HG03432 (cell line): ENCODE measurements at regions not wholly inside any gene's neighbourhood (a gene's known extent, or its start where the extent isn't known, plus 50 kb on each side); places are given as distances from the start of the nearest gene placed in this dataset.
"Not testable (repeated sequence)": the region's sequence is repeated elsewhere in the genome, so short reads cannot be mapped to it uniquely, and the experiment has no call there.

Source experiments
- ATAC-seq: cut with Tn5 transposase; IDR thresholded peaks from one replicate; pipeline ENCODE4 v1.9.1; 2021; ENCODE audit warnings: mild to moderate bottlenecking, moderate library complexity; ENCODE audit not compliant: unreplicated experiment

GRCh38 chr10:111558211-111558610 lies 481.4 kb downstream of the ADRA2A start:
- no peak for ATAC-seq

DNA sequence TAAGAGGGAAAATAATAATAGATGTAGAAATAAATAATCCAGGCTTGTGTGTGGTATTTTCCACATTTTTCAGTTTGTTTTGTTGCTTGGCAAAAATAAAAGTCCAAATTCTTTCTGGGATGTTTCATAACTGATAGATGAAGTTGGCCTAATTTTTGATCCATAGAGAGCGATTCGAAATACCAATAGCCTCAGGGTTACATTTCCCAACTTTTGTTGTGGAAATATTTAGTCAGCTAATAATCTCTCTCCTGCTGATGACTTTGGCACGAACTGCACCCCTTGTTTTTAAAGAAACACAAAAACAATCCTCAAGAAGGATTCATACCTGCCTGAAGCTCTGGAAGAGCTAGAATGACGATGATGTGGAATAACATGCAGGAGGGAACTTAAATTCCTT lies 483.2 kb downstream of the ADRA2A start:
- ATAC-seq: no peak

- ATAC-seq: no peak
Observed at GRCh38 chr10:111561124-111561523, 484.3 kb downstream of the ADRA2A start.

- ATAC-seq: no peak
Observed at GRCh38 chr10:111565542-111565941, 488.7 kb downstream of the ADRA2A start.

DNA sequence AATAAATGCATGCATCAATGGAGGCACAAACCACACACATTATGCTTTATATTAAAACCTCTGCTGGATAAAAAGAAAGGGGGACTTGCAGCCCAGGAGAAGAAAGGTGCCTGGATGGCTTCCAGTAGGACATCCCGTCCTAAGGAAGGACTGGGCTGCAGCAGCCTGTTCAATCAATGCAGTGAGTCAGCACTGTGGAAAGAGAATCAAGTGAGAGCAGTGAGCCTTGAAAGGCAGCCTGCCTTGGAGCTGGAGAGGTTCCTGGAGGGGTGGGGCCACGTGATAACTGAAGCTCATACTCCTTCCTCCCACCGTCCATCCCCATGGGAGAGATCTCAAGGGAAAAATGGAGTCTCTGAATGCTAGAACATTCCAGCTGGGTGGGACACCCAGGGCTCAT lies 501.2 kb downstream of the ADRA2A start:
- ATAC-seq: no peak

DNA sequence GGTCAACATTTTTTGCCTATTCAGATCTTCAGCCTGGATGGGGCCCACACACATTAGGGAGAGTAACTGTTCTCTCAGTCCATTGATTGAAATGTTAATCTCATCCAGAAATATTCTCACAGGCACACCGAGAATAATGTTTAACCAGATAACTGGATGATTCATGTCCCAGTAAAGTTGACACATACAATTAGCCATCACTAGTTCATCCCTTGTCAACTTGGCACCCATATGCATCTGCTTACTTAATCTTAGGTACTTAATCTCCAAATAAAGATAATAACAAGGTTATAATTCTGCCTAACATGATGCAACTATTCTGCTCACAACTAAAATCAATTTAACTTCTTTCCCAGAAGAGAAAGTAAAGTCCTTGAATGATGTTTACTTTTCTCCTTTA lies 502.6 kb downstream of the ADRA2A start:
- no peak for ATAC-seq

GRCh38 chr10:111590703-111591102 lies 513.9 kb downstream of the ADRA2A start:
- ATAC-seq: no peak

GRCh38 chr10:111593578-111593977 lies 516.7 kb downstream of the ADRA2A start:
- no peak for ATAC-seq

GRCh38 chr10:111595173-111595572 lies 518.3 kb downstream of the ADRA2A start:
- ATAC-seq: no peak

DNA sequence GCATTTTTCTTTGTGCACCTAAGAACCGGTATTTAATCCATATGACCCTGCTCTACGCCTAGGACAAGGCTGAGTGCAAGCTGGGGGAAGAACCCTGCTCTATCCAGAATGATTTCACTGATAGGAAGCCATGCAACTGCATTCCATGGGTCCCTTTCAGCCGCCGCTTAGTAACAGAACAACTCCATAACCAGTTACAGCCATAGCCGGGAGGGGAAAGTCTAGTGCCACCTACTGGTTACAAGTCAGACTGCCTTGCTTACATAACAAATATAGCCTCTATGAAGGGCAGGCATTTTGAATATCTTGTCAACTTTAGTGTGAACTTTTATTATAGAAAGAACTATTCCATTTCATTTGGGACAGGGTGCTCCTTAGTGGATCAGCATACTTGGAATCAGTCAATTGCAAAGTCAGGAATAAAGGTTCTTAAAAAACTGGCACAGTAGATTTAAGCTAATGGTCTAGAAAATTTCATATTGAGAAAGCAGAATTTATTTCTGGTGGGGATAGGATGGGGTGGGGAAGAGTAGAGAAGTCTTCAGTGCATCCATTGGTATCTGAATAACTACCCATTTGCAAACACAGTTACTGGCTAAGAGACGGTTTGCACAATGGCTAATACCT lies 521.7 kb downstream of the ADRA2A start:
- ATAC-seq: peak; percentile 98

DNA sequence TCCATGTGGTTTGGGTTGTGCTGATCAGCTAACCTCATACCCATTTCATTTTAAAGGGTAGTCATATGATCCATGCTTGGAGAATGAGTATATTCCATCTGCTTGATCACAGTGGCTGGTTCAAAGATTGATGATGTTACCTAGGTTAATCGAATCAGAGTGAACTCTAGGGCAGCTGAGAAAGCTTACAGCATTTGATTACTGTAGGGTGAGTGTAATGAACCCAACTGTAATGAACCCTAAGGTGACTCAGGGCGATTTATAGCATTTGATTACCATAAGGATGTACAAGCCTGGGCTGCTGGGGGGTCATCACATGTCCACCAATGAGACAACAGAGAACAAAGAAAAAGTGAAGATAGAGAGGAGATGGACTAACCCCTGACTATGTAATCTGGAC lies 523.1 kb downstream of the ADRA2A start:
- no peak for ATAC-seq

DNA sequence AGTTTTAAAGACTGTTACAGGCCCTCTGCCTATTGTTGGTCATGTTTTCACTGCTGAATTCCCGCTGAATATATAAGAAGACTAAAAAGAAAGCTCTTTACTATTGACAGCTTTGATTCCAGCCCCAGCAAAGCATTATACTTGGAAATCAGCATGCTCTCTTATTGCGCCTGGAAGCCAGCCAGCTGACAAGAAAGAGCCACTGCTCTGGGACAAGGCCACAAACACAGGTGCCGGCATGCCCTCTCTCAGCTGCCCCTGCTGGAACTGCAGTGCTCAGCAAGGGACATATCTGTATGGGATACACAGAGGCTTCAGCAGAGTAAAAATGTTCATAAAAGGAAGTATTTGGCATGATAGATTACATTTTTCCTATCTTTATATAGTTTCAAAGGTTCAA lies 523.9 kb downstream of the ADRA2A start:
- no peak for ATAC-seq

GRCh38 chr10:111612273-111612672 lies 535.4 kb downstream of the ADRA2A start:
- ATAC-seq: no peak

- ATAC-seq: no peak
Observed at GRCh38 chr10:111634191-111634590, 549.4 kb downstream of the GPAM start.

- ATAC-seq: no peak
Observed at GRCh38 chr10:111646021-111646420, 537.5 kb downstream of the GPAM start.

DNA sequence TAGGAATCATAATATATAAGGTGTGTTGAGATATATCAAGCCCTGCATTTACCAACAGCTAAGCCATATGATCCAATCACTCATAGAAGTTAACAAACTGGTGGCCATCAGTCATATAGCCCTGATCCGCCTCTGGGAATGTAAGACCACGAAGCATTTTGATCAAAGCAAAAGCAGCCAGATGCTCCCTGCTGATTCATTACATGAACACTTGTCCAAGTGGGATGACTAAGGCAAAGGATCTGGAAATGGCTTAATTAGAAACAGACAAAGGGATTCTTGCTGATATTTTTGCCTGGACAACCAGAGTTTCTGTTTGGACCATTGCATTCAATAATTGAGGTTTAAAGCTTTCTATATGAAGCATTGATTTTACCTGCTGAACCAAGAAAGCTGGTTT lies 535.5 kb downstream of the GPAM start:
- ATAC-seq: no peak

DNA sequence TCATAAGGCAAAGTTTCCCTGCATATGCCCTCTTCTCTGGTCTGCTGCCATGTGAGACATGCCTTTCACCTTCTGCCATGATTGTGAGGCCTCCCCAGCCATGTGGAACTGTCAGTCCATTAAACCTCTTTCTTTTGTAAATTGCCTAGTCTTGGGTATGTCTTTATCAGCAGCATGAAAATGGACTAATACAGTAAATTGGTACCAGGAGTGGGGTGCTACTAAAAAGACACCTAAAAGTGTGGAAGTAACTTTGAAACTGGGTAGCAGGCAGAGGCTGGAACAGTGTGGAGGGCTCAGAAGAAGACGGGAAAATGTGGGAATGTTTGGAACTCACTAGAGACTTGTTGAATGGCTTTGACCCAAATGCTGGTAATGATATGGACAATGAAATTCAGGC lies 534.5 kb downstream of the GPAM start:
- not testable (repeated sequence) for ATAC-seq

- ATAC-seq: no peak
Observed at GRCh38 chr10:111650088-111650487, 533.5 kb downstream of the GPAM start.

DNA sequence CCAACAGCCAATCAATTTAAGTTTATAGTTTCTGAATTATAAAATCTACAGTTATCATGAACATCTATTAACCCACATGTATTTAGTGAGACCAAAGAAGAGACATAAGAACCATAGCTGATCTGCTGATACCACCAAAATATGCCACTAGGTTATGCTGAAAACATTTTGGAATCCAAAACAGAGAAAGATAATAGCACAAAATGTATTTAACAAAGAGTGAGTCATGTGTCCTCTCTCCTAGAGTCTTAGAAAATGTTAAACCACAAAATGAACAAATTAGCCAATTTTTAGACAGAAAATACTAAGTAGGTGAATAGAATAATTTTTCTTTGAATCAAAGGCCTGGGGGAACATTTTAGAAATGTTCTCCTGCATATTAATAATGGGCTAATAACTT lies 527.5 kb downstream of the GPAM start:
- no peak for ATAC-seq

- no peak for ATAC-seq
Observed at GRCh38 chr10:111677759-111678158, 505.8 kb downstream of the GPAM start.

DNA sequence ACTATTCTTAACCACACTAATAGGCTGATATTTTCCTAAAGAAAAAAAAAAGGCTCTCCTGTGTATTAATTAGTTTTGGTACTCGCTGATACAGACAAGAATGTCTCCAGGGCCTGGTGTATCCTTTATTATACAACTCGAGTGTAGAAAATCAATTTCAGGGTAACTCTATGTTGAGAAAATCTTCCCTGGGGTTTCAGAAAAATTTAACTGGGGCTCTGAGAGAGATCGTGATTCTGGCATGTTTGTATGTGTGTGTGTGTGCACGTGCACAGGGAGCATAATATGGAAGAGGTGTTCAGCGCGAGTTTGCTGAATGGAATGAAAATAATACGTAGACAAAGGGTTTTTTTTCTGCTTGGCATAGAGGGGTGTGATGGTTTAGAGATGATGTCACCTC lies 496.8 kb downstream of the GPAM start:
- no peak for ATAC-seq

DNA sequence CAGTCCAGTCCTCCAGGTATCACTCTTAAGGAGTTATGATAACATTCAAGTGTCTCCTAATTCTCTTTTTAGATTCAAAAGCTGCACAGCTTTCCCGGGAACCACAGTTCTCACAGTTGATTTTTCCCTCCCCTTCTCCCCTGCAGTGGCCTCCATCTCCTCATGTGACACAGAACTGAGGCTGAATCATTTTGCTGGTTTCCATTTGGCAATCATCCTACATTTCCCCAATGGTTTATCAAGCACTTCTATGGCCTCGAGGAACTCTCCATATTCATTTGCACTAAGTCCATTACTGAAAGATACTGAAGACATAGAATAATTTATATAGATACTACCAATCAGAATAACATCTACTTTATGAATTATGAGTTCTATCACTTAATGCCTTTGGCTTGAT lies 484.9 kb downstream of the GPAM start:
- ATAC-seq: no peak

DNA sequence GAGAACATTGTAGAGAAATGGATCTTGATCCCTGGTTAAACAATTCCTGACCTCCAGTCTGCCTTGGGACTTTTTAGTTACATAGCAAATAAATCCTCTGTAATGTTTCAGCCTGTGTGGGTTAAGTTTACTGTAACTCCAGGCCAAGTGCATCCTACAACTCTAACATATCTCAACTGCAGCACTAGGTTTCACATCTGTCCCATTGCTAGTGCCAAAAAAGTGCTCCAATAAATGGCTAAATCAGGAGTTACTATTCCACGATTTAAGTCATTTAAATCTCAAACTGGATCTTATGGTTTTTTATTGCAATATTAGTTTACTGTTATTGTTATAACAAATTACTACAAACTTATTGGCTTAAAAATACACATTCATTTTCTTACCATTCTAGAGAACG lies 479.6 kb downstream of the GPAM start:
- ATAC-seq: no peak
